K562 (cell line): ENCODE measurements at regions not wholly inside any gene's neighbourhood (a gene's known extent, or its start where the extent isn't known, plus 50 kb on each side); places are given as distances from the start of the nearest gene placed in this dataset.

Experiments
- FOS ChIP-seq: IDR thresholded peaks from 3 replicates; pipeline ENCODE4 v1.6.1; 2011; ENCODE audit not compliant: insufficient read length; ENCODE audit errors: extremely low read depth
- HMG20B ChIP-seq: fragments of 250-450 bp; sonication (Bioruptor Pico); IDR thresholded peaks from 2 replicates; pipeline ENCODE4 v1.5.0; 2021; ENCODE audit warnings: mild to moderate bottlenecking
- NFRKB ChIP-seq: fragments of 450-650 bp; IDR thresholded peaks from 2 replicates; pipeline ENCODE4 v1.6.1; 2016; ENCODE audit warnings: low read depth
- POLR2AphosphoS5 ChIP-seq: IDR thresholded peaks from 2 replicates; pipeline ENCODE4 v1.6.1; 2011; ENCODE audit warnings: mild to moderate bottlenecking, low read depth, low read length, moderate library complexity; ENCODE audit not compliant: control insufficient read depth, insufficient read depth
- SMARCB1 ChIP-seq: IDR thresholded peaks from 2 replicates; pipeline ENCODE4 v1.6.1; 2011; ENCODE audit warnings: improper control_type of control experiment, low read depth; ENCODE audit not compliant: insufficient read length
- TAF1 ChIP-seq: IDR thresholded peaks from 2 replicates; pipeline ENCODE4 v1.6.1; 2011; ENCODE audit warnings: mild to moderate bottlenecking, low read length, moderate library complexity; ENCODE audit not compliant: insufficient read depth, control insufficient read depth, severe bottlenecking; ENCODE audit errors: extremely low read depth
- TF ChIP-seq, protein P1 (sequence below), 3 experiments: IDR thresholded peaks in 2 of 3; conservative IDR thresholded peaks in 1 of 3; 2 replicates each; pipeline ENCODE4 v1.5.1; 2011 to 2012; ENCODE audit warnings: low read length in 3 of 3, mild to moderate bottlenecking in 3 of 3, control low read depth in 2 of 3, improper control_type of control experiment in 1 of 3, inconsistent platforms in 1 of 3, low read depth in 1 of 3, mixed read lengths in 1 of 3, moderate library complexity in 1 of 3; ENCODE audit not compliant: insufficient read depth in 2 of 3
- TF ChIP-seq, protein P2 (sequence below): fragments of 250-450 bp; sonication (Bioruptor Pico); IDR thresholded peaks from 2 replicates; pipeline ENCODE4 v1.5.0; 2020; ENCODE audit warnings: mild to moderate bottlenecking, borderline replicate concordance
- TF ChIP-seq, protein P3 (sequence below): fragments of 250-450 bp; sonication (Bioruptor Pico); IDR thresholded peaks from 2 replicates; pipeline ENCODE4 v1.4.0; 2020; ENCODE audit warnings: mild to moderate bottlenecking

DNA sequence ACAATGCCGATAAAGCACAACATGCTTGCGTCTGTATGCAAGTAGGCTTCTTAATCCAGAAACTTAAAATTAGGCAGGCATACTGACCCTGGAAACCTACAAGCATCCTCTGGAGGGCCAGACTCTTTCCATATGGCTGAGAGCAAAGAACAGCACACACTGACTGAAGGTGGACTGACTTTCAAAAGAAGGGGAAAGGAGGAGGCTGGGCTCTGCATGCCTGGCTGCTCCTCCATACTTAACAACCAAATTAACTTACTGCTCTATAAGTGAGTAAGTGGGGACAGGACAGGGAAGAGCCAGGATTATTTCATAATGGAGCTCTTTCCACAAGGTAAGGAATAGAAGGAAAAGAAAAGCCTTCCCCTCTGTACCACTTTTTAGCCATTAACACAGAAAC is 55.9 kb upstream of the ATP8A1 start:
- TF ChIP-seq, protein P1, sequence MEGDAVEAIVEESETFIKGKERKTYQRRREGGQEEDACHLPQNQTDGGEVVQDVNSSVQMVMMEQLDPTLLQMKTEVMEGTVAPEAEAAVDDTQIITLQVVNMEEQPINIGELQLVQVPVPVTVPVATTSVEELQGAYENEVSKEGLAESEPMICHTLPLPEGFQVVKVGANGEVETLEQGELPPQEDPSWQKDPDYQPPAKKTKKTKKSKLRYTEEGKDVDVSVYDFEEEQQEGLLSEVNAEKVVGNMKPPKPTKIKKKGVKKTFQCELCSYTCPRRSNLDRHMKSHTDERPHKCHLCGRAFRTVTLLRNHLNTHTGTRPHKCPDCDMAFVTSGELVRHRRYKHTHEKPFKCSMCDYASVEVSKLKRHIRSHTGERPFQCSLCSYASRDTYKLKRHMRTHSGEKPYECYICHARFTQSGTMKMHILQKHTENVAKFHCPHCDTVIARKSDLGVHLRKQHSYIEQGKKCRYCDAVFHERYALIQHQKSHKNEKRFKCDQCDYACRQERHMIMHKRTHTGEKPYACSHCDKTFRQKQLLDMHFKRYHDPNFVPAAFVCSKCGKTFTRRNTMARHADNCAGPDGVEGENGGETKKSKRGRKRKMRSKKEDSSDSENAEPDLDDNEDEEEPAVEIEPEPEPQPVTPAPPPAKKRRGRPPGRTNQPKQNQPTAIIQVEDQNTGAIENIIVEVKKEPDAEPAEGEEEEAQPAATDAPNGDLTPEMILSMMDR (IDR thresholded peaks at IDR 0.05 in 2 of 3, conservative IDR thresholded peaks at IDR 0.05 in 1 of 3; ENCODE audit: insufficient read depth in 2 of 3, low read depth in 1 of 3, low read length in 3 of 3) = no peak
- TF ChIP-seq HMG20B (CRISPR knock-in tag) = no peak
- TF ChIP-seq FOS = no peak
- no peak for TF ChIP-seq TAF1
- TF ChIP-seq SMARCB1 = no peak
- TF ChIP-seq, protein P2, sequence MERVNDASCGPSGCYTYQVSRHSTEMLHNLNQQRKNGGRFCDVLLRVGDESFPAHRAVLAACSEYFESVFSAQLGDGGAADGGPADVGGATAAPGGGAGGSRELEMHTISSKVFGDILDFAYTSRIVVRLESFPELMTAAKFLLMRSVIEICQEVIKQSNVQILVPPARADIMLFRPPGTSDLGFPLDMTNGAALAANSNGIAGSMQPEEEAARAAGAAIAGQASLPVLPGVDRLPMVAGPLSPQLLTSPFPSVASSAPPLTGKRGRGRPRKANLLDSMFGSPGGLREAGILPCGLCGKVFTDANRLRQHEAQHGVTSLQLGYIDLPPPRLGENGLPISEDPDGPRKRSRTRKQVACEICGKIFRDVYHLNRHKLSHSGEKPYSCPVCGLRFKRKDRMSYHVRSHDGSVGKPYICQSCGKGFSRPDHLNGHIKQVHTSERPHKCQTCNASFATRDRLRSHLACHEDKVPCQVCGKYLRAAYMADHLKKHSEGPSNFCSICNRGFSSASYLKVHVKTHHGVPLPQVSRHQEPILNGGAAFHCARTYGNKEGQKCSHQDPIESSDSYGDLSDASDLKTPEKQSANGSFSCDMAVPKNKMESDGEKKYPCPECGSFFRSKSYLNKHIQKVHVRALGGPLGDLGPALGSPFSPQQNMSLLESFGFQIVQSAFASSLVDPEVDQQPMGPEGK = no peak
- no peak for TF ChIP-seq NFRKB
- TF ChIP-seq, protein P3, sequence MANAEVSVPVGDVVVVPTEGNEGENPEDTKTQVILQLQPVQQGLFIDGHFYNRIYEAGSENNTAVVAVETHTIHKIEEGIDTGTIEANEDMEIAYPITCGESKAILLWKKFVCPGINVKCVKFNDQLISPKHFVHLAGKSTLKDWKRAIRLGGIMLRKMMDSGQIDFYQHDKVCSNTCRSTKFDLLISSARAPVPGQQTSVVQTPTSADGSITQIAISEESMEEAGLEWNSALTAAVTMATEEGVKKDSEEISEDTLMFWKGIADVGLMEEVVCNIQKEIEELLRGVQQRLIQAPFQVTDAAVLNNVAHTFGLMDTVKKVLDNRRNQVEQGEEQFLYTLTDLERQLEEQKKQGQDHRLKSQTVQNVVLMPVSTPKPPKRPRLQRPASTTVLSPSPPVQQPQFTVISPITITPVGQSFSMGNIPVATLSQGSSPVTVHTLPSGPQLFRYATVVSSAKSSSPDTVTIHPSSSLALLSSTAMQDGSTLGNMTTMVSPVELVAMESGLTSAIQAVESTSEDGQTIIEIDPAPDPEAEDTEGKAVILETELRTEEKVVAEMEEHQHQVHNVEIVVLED (CRISPR knock-in tag) = no peak
- TF ChIP-seq POLR2AphosphoS5 = no peak
